ENCODE measurements at regions not wholly inside any gene's neighbourhood (a gene's known extent, or its start where the extent isn't known, plus 50 kb on each side); places are given as distances from the start of the nearest gene placed in this dataset.
A peak's percentile ranks its signal among the peaks of the same experiment; 100 is the strongest.

DNA sequence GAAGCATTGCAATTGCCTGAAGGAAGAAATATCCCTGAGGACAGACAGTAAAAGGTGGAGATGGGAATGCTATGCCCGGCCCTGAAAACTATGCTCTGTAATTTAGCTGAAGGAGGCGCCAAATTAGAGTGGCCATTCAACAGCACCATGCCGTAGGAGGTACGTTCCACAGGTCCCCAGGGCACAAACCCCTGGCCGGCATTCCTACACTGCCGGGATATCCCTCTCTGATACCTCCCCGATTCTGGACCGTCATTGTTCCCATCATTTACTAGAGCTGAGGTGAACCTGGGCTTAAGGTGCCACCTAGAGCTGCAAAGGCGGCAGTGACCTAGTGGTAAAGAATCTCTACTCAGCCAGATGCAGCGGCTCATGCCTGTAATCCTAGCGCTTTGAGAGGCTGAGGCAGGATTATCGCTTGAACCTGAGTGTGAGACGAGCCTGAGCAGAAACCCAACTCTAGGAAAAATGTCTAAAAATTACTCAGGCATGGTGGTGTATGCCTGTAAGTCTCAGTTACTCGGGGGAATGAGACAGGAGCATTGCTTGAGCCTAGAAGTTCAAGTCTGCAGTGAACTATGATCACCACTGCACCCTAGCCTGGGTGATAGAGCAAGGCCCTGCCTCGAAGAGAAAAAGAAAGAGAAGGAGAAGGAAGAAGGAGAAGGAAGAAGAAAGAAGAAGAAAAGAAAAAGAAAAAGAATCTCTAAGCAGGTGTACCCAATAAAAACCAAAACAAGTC, 53.0 kb upstream of the TNKS2 start:
- CTCF ChIA-PET, result interaction anchor here (0.6 to 2.3 kb wide), 16 partner anchors 13 to 449 kb away, joined by 3 to 19 read pairs (median 4); partner anchors contain the start of genes PPP1R3C and TNKS2
- Mint-ChIP-seq H3K9me3 (peaks cover 20% of the 10 kb centered on the region), H3K27ac (peak overlapping the region; percentile 69; the same call in 1 of the 2 replicates), H3K36me3 (peaks cover 11% of the 10 kb centered on the region), H3K27me3 (ENCODE audit: low read depth) (peaks cover 13% of the 10 kb centered on the region), H3K4me3 (peak overlapping the region; percentile 55), H3K4me1 (peaks cover 10% of the 10 kb centered on the region)
- POLR2A ChIA-PET, result interaction anchor here (0.7 kb wide), 1 partner anchor 178 kb away, joined by 4 read pairs; the partner anchor contains the start of gene BTAF1
- DNase-seq (ENCODE audit: low spot score), result peak; percentile 68
- no peak for TF ChIP-seq SP1 (CRISPR knock-in tag; conservative IDR thresholded peaks at IDR 0.05)
- TF ChIP-seq, protein P1, sequence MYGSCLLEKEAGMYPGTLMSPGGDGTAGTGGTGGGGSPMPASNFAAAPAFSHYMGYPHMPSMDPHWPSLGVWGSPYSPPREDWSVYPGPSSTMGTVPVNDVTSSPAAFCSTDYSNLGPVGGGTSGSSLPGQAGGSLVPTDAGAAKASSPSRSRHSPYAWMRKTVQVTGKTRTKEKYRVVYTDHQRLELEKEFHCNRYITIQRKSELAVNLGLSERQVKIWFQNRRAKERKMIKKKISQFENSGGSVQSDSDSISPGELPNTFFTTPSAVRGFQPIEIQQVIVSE (CRISPR knock-in tag; IDR thresholded peaks at IDR 0.05; ENCODE audit: borderline replicate concordance), result no peak
- TF ChIP-seq, protein P2, sequence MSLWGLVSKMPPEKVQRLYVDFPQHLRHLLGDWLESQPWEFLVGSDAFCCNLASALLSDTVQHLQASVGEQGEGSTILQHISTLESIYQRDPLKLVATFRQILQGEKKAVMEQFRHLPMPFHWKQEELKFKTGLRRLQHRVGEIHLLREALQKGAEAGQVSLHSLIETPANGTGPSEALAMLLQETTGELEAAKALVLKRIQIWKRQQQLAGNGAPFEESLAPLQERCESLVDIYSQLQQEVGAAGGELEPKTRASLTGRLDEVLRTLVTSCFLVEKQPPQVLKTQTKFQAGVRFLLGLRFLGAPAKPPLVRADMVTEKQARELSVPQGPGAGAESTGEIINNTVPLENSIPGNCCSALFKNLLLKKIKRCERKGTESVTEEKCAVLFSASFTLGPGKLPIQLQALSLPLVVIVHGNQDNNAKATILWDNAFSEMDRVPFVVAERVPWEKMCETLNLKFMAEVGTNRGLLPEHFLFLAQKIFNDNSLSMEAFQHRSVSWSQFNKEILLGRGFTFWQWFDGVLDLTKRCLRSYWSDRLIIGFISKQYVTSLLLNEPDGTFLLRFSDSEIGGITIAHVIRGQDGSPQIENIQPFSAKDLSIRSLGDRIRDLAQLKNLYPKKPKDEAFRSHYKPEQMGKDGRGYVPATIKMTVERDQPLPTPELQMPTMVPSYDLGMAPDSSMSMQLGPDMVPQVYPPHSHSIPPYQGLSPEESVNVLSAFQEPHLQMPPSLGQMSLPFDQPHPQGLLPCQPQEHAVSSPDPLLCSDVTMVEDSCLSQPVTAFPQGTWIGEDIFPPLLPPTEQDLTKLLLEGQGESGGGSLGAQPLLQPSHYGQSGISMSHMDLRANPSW (CRISPR knock-in tag; conservative IDR thresholded peaks at IDR 0.05; ENCODE audit: low read depth), result 0 out of 2 replicates have a peak, but pooled peaks have one; percentile 43
- TF ChIP-seq ZBTB21 (CRISPR knock-in tag; IDR thresholded peaks at IDR 0.05; ENCODE audit: borderline replicate concordance), result peak; percentile 42; the same call in 1 of the 2 replicates
- TF ChIP-seq, protein P3, sequence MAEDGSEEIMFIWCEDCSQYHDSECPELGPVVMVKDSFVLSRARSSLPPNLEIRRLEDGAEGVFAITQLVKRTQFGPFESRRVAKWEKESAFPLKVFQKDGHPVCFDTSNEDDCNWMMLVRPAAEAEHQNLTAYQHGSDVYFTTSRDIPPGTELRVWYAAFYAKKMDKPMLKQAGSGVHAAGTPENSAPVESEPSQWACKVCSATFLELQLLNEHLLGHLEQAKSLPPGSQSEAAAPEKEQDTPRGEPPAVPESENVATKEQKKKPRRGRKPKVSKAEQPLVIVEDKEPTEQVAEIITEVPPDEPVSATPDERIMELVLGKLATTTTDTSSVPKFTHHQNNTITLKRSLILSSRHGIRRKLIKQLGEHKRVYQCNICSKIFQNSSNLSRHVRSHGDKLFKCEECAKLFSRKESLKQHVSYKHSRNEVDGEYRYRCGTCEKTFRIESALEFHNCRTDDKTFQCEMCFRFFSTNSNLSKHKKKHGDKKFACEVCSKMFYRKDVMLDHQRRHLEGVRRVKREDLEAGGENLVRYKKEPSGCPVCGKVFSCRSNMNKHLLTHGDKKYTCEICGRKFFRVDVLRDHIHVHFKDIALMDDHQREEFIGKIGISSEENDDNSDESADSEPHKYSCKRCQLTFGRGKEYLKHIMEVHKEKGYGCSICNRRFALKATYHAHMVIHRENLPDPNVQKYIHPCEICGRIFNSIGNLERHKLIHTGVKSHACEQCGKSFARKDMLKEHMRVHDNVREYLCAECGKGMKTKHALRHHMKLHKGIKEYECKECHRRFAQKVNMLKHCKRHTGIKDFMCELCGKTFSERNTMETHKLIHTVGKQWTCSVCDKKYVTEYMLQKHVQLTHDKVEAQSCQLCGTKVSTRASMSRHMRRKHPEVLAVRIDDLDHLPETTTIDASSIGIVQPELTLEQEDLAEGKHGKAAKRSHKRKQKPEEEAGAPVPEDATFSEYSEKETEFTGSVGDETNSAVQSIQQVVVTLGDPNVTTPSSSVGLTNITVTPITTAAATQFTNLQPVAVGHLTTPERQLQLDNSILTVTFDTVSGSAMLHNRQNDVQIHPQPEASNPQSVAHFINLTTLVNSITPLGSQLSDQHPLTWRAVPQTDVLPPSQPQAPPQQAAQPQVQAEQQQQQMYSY (CRISPR knock-in tag; IDR thresholded peaks at IDR 0.05), result peak; percentile 54
- TF ChIP-seq, protein P4, sequence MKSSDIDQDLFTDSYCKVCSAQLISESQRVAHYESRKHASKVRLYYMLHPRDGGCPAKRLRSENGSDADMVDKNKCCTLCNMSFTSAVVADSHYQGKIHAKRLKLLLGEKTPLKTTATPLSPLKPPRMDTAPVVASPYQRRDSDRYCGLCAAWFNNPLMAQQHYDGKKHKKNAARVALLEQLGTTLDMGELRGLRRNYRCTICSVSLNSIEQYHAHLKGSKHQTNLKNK (CRISPR knock-in tag; IDR thresholded peaks at IDR 0.05), result no peak
- 0 out of 2 replicates have a peak, but pooled peaks have one; percentile 15 for TF ChIP-seq ZNF423 (CRISPR knock-in tag; IDR thresholded peaks at IDR 0.05)
- TF ChIP-seq, protein P5, sequence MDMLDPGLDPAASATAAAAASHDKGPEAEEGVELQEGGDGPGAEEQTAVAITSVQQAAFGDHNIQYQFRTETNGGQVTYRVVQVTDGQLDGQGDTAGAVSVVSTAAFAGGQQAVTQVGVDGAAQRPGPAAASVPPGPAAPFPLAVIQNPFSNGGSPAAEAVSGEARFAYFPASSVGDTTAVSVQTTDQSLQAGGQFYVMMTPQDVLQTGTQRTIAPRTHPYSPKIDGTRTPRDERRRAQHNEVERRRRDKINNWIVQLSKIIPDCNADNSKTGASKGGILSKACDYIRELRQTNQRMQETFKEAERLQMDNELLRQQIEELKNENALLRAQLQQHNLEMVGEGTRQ (CRISPR knock-in tag; IDR thresholded peaks at IDR 0.05), result 0 out of 2 replicates have a peak, but pooled peaks have one; percentile 13
- 0 out of 2 replicates have a peak, but pooled peaks have one; percentile 54 for TF ChIP-seq TEAD1 (CRISPR knock-in tag; IDR thresholded peaks at IDR 0.05)
- 0 out of 2 replicates have a peak, but pooled peaks have one; percentile 52 for TF ChIP-seq ZNF138 (CRISPR knock-in tag; conservative IDR thresholded peaks at IDR 0.05)
- ATAC-seq, result peak; percentile 100

DNA sequence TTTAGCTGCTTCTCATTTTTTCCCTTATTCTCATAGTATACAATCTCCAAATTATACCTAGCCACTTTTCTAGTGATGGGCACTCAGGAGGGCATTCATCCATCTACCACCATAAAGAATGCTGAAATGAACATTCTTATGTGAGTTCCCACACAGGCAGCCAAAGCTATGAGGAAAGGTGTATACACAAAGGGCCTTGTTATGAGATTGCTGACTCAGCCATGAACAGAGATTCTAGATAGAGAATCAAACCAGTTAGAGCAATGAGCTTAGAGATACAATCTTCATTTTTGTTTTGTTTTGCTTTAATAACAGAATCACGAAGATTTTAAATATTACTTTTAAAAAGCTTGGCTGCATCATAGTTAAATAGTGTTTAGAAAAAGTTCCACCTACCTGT, 54.8 kb upstream of the TNKS2 start:
- Mint-ChIP-seq H3K27ac (no peak overlapping the region), H3K36me3 (no peaks in the 10 kb centered on the region), H3K4me1 (0 out of 2 replicates have a peak, but pooled peaks cover 4% of the 10 kb centered on the region), H3K27me3 (ENCODE audit: low read depth) (peaks cover 31% of the 10 kb centered on the region), H3K9me3 (peaks cover 8% of the 10 kb centered on the region), H3K4me3 (no peak overlapping the region)
- ChIA-PET POLR2A (interaction anchor here (0.6 kb wide), 1 partner anchor 14 kb away, joined by 3 read pairs; no protein-coding TSS in a partner anchor), CTCF (interaction anchor here (1.1 to 2.0 kb wide), 4 partner anchors 49 to 354 kb away, joined by 3 to 10 read pairs (median 3); partner anchors contain the start of gene PPP1R3C)
- DNase-seq (ENCODE audit: low spot score) (no peak), ATAC-seq (no peak)
- TF ChIP-seq, protein P6, sequence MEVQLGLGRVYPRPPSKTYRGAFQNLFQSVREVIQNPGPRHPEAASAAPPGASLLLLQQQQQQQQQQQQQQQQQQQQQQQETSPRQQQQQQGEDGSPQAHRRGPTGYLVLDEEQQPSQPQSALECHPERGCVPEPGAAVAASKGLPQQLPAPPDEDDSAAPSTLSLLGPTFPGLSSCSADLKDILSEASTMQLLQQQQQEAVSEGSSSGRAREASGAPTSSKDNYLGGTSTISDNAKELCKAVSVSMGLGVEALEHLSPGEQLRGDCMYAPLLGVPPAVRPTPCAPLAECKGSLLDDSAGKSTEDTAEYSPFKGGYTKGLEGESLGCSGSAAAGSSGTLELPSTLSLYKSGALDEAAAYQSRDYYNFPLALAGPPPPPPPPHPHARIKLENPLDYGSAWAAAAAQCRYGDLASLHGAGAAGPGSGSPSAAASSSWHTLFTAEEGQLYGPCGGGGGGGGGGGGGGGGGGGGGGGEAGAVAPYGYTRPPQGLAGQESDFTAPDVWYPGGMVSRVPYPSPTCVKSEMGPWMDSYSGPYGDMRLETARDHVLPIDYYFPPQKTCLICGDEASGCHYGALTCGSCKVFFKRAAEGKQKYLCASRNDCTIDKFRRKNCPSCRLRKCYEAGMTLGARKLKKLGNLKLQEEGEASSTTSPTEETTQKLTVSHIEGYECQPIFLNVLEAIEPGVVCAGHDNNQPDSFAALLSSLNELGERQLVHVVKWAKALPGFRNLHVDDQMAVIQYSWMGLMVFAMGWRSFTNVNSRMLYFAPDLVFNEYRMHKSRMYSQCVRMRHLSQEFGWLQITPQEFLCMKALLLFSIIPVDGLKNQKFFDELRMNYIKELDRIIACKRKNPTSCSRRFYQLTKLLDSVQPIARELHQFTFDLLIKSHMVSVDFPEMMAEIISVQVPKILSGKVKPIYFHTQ (CRISPR knock-in tag; IDR thresholded peaks at IDR 0.05), result no peak
- TF ChIP-seq SMAD3 (CRISPR knock-in tag; IDR thresholded peaks at IDR 0.05; ENCODE audit: borderline replicate concordance) (no peak), CREB1 (CRISPR knock-in tag; IDR thresholded peaks at IDR 0.05) (no peak), NR3C1 (CRISPR knock-in tag; conservative IDR thresholded peaks at IDR 0.05; ENCODE audit: low read depth) (no peak)
